HG02852 (cell line): ENCODE measurements at regions not wholly inside any gene's neighbourhood (a gene's known extent, or its start where the extent isn't known, plus 50 kb on each side); places are given as distances from the start of the nearest gene placed in this dataset.
"Not testable (repeated sequence)": the region's sequence is repeated elsewhere in the genome, so short reads cannot be mapped to it uniquely, and the experiment has no call there.

Source experiments
- ATAC-seq: cut with Tn5 transposase; IDR thresholded peaks from one replicate; pipeline ENCODE4 v1.9.1; 2021; ENCODE audit warnings: mild to moderate bottlenecking, moderate library complexity; ENCODE audit not compliant: unreplicated experiment

GRCh38 chr1:177648138-177648537, 321.7 kb downstream of the SEC16B start:
- ATAC-seq, result no peak

- ATAC-seq, result no peak
These were observed 322.8 kb downstream of the SEC16B start for GRCh38 chr1:177646757-177647730.

- ATAC-seq, result no peak
These were observed 324.2 kb downstream of the SEC16B start for GRCh38 chr1:177645491-177646190.

GRCh38 chr1:177640687-177641086, 329.2 kb downstream of the SEC16B start:
- no peak for ATAC-seq

- not testable (repeated sequence) for ATAC-seq
These were observed 335.7 kb downstream of the SEC16B start for GRCh38 chr1:177634151-177634550.

- ATAC-seq, result no peak
These were observed 336.8 kb downstream of the SEC16B start for GRCh38 chr1:177632923-177633615.

- no peak for ATAC-seq
These were observed 338.1 kb downstream of the SEC16B start for GRCh38 chr1:177631770-177632169.

GRCh38 chr1:177629526-177629925, 340.3 kb downstream of the SEC16B start:
- ATAC-seq, result no peak

GRCh38 chr1:177627148-177627910, 342.5 kb downstream of the SEC16B start:
- no peak for ATAC-seq

GRCh38 chr1:177620636-177621190, 349.1 kb downstream of the SEC16B start:
- ATAC-seq, result no peak

- ATAC-seq, result no peak
These were observed 354.6 kb downstream of the SEC16B start for GRCh38 chr1:177615251-177615650.

- ATAC-seq, result no peak
These were observed 358.5 kb downstream of the SEC16B start for GRCh38 chr1:177611402-177611801.

- no peak for ATAC-seq
These were observed 359.9 kb downstream of the SEC16B start for GRCh38 chr1:177609953-177610352.

GRCh38 chr1:177600936-177601335, 368.9 kb downstream of the SEC16B start:
- ATAC-seq, result no peak

GRCh38 chr1:177600321-177600720, 369.5 kb downstream of the SEC16B start:
- no peak for ATAC-seq

- ATAC-seq, result no peak
These were observed 372.5 kb downstream of the SEC16B start for GRCh38 chr1:177597393-177597792.

GRCh38 chr1:177596485-177596884, 373.4 kb downstream of the SEC16B start:
- ATAC-seq, result no peak

GRCh38 chr1:177593105-177593504, 376.8 kb downstream of the SEC16B start:
- ATAC-seq, result no peak

GRCh38 chr1:177592624-177593023, 377.2 kb downstream of the SEC16B start:
- ATAC-seq, result no peak

- ATAC-seq, result no peak
These were observed 378.7 kb downstream of the SEC16B start for GRCh38 chr1:177591155-177591554.
